VCaP (cell line): ENCODE measurements at regions not wholly inside any gene's neighbourhood (a gene's known extent, or its start where the extent isn't known, plus 50 kb on each side); places are given as distances from the start of the nearest gene placed in this dataset.

Experiments
- H3K27ac ChIP-seq: fragments of 450-650 bp; 2 replicates; pipeline ENCODE4 v1.5.1; 2017
- TF ChIP-seq, protein P1 (sequence below): fragments of 450-650 bp; conservative IDR thresholded peaks from 2 replicates; pipeline ENCODE4 v1.5.1; 2017; ENCODE audit warnings: mild to moderate bottlenecking, moderate library complexity

DNA sequence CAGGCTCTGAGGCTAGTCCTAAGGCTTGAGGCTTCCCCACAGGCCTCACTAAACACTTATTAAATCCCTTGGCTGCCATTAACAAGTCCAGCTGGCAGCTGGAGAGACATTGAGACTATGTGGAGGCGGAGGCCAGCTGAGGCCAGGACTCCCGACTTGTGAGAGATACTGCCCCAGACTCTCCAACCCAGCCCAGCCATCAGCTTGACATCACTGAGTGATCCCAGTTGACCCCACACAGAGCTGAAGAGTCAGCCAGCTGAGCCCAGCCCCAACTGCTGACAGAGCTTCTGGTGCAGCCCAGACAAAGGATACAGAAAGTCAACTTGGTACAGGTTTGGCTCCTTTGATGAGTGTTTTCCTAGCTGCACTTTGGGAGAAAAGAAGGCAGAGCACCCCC, 343.1 kb downstream of the C16orf95 start:
- TF ChIP-seq, protein P1, sequence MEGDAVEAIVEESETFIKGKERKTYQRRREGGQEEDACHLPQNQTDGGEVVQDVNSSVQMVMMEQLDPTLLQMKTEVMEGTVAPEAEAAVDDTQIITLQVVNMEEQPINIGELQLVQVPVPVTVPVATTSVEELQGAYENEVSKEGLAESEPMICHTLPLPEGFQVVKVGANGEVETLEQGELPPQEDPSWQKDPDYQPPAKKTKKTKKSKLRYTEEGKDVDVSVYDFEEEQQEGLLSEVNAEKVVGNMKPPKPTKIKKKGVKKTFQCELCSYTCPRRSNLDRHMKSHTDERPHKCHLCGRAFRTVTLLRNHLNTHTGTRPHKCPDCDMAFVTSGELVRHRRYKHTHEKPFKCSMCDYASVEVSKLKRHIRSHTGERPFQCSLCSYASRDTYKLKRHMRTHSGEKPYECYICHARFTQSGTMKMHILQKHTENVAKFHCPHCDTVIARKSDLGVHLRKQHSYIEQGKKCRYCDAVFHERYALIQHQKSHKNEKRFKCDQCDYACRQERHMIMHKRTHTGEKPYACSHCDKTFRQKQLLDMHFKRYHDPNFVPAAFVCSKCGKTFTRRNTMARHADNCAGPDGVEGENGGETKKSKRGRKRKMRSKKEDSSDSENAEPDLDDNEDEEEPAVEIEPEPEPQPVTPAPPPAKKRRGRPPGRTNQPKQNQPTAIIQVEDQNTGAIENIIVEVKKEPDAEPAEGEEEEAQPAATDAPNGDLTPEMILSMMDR: no peak
- H3K27ac ChIP-seq: no peak overlapping the region

DNA sequence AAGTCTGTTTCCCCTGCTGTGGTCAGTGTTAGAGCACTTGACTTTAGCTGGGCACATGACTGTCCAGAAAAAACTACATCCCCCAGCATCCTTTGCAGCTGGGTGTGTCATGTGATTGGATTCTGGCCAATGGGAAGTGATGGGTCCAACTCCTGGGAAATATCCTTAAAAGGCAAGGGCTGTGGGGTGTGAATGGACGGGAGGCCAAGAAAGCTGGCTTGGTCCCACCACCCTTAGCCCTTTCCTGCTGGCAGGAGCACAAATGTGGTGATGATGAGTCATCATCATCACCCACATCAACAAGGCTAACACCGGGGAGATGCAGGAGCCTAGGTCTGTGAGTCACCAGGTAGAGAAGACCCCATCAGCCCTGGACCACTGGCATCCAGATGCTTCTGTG, 341.7 kb downstream of the C16orf95 start:
- no peak overlapping the region for H3K27ac ChIP-seq
- TF ChIP-seq, protein P1: no peak

DNA sequence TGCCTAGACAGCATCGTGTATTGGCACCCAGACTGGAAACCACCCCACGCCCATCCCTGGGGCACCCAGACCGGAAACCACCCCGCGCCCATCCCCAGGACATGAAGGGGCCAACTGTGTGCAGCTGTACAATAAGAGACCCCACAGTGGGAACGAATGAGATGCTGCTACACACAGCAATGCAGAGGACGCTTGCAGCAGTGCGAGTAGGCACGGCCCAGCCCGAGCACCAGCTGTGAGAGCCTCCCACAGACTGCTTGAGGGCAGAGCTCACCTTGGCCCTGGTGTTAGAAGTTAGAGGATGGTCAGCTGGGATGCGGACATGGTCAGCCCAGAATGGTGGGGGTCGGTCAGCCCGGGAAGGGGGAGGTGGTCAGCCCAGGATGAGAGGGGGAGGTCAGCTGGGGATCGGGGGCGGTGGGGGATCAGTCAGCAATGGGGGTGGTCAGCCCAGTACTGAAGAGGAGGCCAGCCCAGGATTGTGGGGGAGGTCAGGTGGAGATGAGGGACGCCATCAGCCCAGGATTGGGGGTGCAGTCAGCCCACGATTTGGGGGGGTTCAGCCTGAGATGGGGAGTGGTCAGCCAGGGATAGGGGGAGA, 340.0 kb downstream of the C16orf95 start:
- TF ChIP-seq, protein P1: no peak
- H3K27ac ChIP-seq: no peak overlapping the region

DNA sequence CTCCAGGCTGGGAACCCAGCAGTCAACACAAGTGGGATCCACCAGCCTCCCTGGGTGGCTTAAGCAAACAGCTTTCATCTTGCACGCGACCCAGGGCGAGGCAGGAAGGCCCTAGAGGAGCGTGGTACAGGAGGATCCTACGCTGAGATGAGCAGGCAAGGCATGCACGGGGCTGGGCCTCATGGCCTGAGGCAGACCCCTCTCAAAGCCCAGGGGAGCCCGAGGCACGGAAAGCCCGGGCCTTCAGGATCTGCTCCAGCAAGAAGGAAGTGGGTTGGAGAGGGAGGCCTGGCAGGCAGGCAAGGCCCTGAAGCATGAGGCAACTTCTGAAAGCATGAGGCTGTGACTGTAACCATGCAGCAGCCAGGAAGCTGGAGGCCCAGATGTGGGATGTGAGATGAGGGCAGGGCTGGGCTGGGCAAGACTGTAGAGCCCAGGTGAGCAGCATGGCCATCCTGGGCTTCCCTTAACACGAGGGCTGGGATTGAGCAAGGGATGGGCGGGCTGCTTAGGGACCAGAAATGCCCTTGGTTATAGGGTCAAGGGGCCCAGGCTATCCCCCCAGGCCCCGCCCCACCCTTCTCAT, 338.7 kb downstream of the C16orf95 start:
- no peak overlapping the region for H3K27ac ChIP-seq
- TF ChIP-seq, protein P1: no peak

DNA sequence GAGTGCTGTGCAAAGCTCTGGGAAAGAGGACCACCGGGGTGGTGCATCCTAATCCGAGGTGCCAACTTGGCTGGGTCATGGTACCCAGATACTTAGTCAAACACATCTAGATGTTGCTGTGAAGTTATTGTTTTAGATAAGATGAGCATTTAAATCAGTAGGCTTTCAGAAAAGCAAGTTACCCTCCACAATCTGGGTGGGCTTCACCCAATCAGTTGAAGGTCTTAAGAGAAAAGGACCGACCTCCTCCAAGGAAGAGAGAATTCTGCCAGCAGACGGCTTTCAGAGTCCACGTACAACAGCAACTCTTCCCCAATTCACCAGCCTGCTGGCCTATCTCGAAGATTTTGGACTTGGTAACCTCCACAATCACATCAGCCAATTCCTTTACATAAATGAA, 338.1 kb downstream of the C16orf95 start:
- TF ChIP-seq, protein P1: no peak
- no peak overlapping the region for H3K27ac ChIP-seq

DNA sequence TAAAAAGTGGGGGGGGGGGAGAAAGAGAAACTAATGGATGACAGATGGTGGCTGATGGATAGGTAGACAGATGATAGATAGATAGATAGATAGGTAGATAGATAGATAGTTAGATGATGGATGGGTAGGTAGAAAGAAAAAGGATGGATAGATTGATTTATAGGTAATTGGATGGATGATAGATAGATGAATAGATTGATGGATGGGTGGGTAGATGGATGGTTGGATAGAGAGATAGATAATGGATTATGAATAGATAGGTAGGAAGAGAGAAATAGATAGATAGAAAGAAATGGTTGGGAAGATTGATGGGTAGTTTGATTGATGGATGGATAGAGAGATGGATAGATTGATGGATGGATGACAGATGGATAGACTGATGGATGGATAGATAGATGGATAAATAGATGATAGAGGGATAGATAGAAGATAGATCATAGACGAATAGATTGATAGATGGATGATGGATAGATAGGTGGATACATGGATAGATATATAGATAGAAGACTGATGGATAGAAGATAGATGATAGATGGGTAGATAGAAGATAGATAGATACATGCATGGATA, 337.1 kb downstream of the C16orf95 start:
- no peak overlapping the region for H3K27ac ChIP-seq
- TF ChIP-seq, protein P1: no peak

DNA sequence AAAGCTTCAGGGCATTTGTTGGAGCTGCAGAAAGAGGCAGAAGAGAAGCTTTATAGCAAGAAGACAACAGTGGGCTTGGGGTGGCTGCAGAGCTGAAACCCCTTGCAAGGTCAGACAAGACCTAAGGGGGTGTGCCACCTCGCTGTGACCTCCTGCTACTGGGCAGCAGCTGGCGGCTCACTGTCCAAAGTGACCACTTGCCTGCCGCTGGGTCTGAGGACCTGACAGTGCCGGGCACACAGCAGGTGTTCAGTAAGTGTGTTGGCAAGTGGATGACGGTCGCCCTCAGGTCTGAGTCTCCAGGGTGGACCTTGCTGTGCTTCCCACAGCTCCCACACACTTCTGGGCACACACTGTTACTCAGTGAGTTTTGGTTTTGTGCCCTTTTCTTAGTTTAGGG, 336.5 kb downstream of the C16orf95 start:
- TF ChIP-seq, protein P1: no peak
- H3K27ac ChIP-seq: no peak overlapping the region
